ENCODE measurements at regions not wholly inside any gene's neighbourhood (a gene's known extent, or its start where the extent isn't known, plus 50 kb on each side); places are given as distances from the start of the nearest gene placed in this dataset.

- no peak overlapping the region for H3K9ac ChIP-seq (replicated peaks in 1 of 4; ENCODE audit: extremely low read depth in 1 of 4, low read depth in 3 of 4, low read length in 3 of 4)
- no peak overlapping the region for H2BK120ac ChIP-seq (replicated peaks; ENCODE audit: low read depth, low read length)
- no peak overlapping the region for H2BK15ac ChIP-seq (ENCODE audit: low read length)
- H3K27ac ChIP-seq (ENCODE audit: low read depth, low read length), result no peak overlapping the region
- no peak overlapping the region for H4K8ac ChIP-seq (ENCODE audit: extremely low read depth, insufficient read depth, low read length)
- H3K4me1 ChIP-seq (replicated peaks in 1 of 4; ENCODE audit: control insufficient read depth in 3 of 4, insufficient read depth in 4 of 4, low read length in 3 of 4), result no peaks in the 10 kb centered on the region
- no peak for FAIRE-seq
- no peak overlapping the region for H3K23ac ChIP-seq (ENCODE audit: insufficient read length)
- H3K23me2 ChIP-seq (ENCODE audit: low read depth, low read length), result no peaks in the 10 kb centered on the region
- H3K14ac ChIP-seq (ENCODE audit: insufficient read length), result no peak overlapping the region
- peaks cover 0 to 1% (median 0%) of the 10 kb centered on the region in 4 experiments; a peak in 1 of 7 replicates for H3K27me3 ChIP-seq (replicated peaks in 1 of 4; ENCODE audit: control insufficient read depth in 3 of 4, extremely low read depth in 1 of 4, insufficient read depth in 3 of 4, low read length in 3 of 4)
- H2BK20ac ChIP-seq (ENCODE audit: low read length), result no peak overlapping the region
- no peaks in the 10 kb centered on the region for H4K20me1 ChIP-seq (replicated peaks in 1 of 2; ENCODE audit: control insufficient read depth in 1 of 2, insufficient read depth in 2 of 2, low read length in 2 of 2)
- H3K18ac ChIP-seq (ENCODE audit: extremely low read depth, low read length), result no peak overlapping the region
- H2BK5ac ChIP-seq (ENCODE audit: low read depth, low read length), result no peak overlapping the region
- no peaks in the 10 kb centered on the region for H3K36me3 ChIP-seq (ENCODE audit: control insufficient read depth in 2 of 4, insufficient read depth in 4 of 4, low read length in 3 of 4)
- H4K91ac ChIP-seq (replicated peaks; ENCODE audit: insufficient read length, low read length), result no peak overlapping the region
- no peak overlapping the region for H2AFZ ChIP-seq (ENCODE audit: low read length)
- no peak overlapping the region for H3K4me3 ChIP-seq (ENCODE audit: extremely low read depth in 1 of 4, insufficient read depth in 2 of 4, low read depth in 3 of 4, low read length in 4 of 4)
- TF ChIP-seq TAF1 (IDR thresholded peaks at IDR 0.05; ENCODE audit: low read depth, low read length) (no peak), E2F6 (IDR thresholded peaks at IDR 0.05) (no peak), CHD1 (IDR thresholded peaks at IDR 0.05; ENCODE audit: low read depth, low read length) (no peak), SUZ12 (IDR thresholded peaks at IDR 0.05; ENCODE audit: low read length) (no peak), YY1 (IDR thresholded peaks at IDR 0.05; ENCODE audit: low read depth, low read length) (no peak), FOSL1 (IDR thresholded peaks at IDR 0.05; ENCODE audit: insufficient read depth, low read depth, low read length) (no peak), MAFK (IDR thresholded peaks at IDR 0.05; ENCODE audit: low read depth, low read length) (no peak), ATF2 (IDR thresholded peaks at IDR 0.05; ENCODE audit: low read length) (no peak), TBP (IDR thresholded peaks at IDR 0.05; ENCODE audit: low read depth, low read length) (no peak)
- no peak overlapping the region for H4K5ac ChIP-seq (ENCODE audit: insufficient read length, low read depth, low read length)
- H3K9me3 ChIP-seq (ENCODE audit: insufficient read depth in 2 of 2, low read depth in 1 of 2, low read length in 1 of 2), result peaks cover 3 to 7% of the 10 kb centered on the region in 2 experiments; a peak in 3 of 4 replicates
- ChIA-PET CTCF (ENCODE audit: partially characterized antibody) (no interaction called here), POLR2A (ENCODE audit: partially characterized antibody) (no interaction called here)
- H3K4me2 ChIP-seq (ENCODE audit: insufficient read depth in 1 of 2, low read depth in 2 of 2, low read length in 2 of 2), result no peak overlapping the region
- H3K56ac ChIP-seq (replicated peaks; ENCODE audit: insufficient read length, low read depth, low read length), result no peak overlapping the region
- no peak overlapping the region for H2AK5ac ChIP-seq (ENCODE audit: low read depth, low read length)
- no peaks in the 10 kb centered on the region for H3K79me2 ChIP-seq (ENCODE audit: control insufficient read depth in 1 of 2, insufficient read depth in 2 of 2, low read length in 2 of 2)
- no peak for DNase-seq (ENCODE audit: low read depth in 1 of 2, low spot score in 2 of 2)
- no peak overlapping the region for H2BK12ac ChIP-seq (ENCODE audit: low read depth, low read length)
- no peak overlapping the region for H3K4ac ChIP-seq (replicated peaks; ENCODE audit: insufficient read length, low read depth, low read length)
- no peaks in the 10 kb centered on the region for H3K79me1 ChIP-seq (ENCODE audit: low read depth, low read length)
Measured at GRCh38 chr4:11312389-11312788, 116.3 kb downstream of the HS3ST1 start.

Measured in H1 (cell line).